Type B pancreatic cell (in vitro differentiated cells): ENCODE measurements at regions not wholly inside any gene's neighbourhood (a gene's known extent, or its start where the extent isn't known, plus 50 kb on each side); places are given as distances from the start of the nearest gene placed in this dataset.

Experiments used
- DNase-seq: peaks from one replicate; pipeline ENCODE4 v3.0.0; 2021; ENCODE audit warnings: mixed read lengths; ENCODE audit not compliant: unreplicated experiment; ENCODE audit errors: extremely low spot score
- H3K27ac Mint-ChIP-seq: 2 replicates; pipeline ENCODE4 v1.8.0; 2021; ENCODE audit warnings: mild to moderate bottlenecking, mixed read lengths
- H3K27me3 Mint-ChIP-seq: 2 replicates; pipeline ENCODE4 v1.8.0; 2021; ENCODE audit warnings: mixed read lengths
- H3K36me3 Mint-ChIP-seq: 2 replicates; pipeline ENCODE4 v1.8.0; 2021; ENCODE audit warnings: mixed read lengths
- H3K4me1 Mint-ChIP-seq: one replicate; pipeline ENCODE4 v1.8.0; 2021; ENCODE audit warnings: mixed read lengths; ENCODE audit not compliant: unreplicated experiment
- H3K4me3 Mint-ChIP-seq: 2 replicates; pipeline ENCODE4 v1.8.0; 2021; ENCODE audit warnings: mild to moderate bottlenecking, mixed read lengths
- H3K9me3 Mint-ChIP-seq: 2 replicates; pipeline ENCODE4 v1.8.0; 2021; ENCODE audit warnings: mixed read lengths
- TF ChIP-seq, protein P1 (sequence below): fragments of 200-600 bp; sonication (generic); conservative IDR thresholded peaks from 2 replicates; pipeline ENCODE4 v1.5.0; 2021; ENCODE audit warnings: antibody characterized with exemption, mild to moderate bottlenecking

GRCh38 chr1:29670752-29671151 lies 434.4 kb downstream of the PTPRU start:
- Mint-ChIP-seq H3K4me1 (peaks cover 20% of the 10 kb centered on the region), H3K27ac (no peak overlapping the region), H3K9me3 (no peaks in the 10 kb centered on the region), H3K27me3 (peaks cover 7% of the 10 kb centered on the region), H3K36me3 (no peaks in the 10 kb centered on the region), H3K4me3 (no peak overlapping the region)
- TF ChIP-seq, protein P1, sequence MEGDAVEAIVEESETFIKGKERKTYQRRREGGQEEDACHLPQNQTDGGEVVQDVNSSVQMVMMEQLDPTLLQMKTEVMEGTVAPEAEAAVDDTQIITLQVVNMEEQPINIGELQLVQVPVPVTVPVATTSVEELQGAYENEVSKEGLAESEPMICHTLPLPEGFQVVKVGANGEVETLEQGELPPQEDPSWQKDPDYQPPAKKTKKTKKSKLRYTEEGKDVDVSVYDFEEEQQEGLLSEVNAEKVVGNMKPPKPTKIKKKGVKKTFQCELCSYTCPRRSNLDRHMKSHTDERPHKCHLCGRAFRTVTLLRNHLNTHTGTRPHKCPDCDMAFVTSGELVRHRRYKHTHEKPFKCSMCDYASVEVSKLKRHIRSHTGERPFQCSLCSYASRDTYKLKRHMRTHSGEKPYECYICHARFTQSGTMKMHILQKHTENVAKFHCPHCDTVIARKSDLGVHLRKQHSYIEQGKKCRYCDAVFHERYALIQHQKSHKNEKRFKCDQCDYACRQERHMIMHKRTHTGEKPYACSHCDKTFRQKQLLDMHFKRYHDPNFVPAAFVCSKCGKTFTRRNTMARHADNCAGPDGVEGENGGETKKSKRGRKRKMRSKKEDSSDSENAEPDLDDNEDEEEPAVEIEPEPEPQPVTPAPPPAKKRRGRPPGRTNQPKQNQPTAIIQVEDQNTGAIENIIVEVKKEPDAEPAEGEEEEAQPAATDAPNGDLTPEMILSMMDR: no peak
- no peak for DNase-seq

DNA sequence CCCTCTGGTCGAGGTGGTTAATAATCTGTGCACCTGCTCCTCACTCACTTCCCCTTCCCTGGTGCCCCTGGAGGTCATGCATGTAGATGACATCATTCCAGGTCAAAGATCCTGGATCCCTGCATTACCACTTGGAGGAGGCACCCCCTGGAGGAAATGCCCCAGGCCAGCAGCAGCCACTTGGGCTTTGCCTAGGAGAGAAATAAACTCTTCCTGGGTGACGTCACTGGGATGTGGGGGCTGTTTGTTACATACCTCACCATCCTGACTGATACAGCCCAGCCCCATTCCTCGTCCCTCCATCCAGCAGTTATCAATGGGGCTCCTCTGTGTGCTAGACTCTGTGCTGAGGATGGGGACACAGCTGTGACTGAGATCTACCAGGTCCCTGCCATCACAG lies 433.6 kb downstream of the PTPRU start:
- H3K4me1 Mint-ChIP-seq: peaks cover 12% of the 10 kb centered on the region

DNA sequence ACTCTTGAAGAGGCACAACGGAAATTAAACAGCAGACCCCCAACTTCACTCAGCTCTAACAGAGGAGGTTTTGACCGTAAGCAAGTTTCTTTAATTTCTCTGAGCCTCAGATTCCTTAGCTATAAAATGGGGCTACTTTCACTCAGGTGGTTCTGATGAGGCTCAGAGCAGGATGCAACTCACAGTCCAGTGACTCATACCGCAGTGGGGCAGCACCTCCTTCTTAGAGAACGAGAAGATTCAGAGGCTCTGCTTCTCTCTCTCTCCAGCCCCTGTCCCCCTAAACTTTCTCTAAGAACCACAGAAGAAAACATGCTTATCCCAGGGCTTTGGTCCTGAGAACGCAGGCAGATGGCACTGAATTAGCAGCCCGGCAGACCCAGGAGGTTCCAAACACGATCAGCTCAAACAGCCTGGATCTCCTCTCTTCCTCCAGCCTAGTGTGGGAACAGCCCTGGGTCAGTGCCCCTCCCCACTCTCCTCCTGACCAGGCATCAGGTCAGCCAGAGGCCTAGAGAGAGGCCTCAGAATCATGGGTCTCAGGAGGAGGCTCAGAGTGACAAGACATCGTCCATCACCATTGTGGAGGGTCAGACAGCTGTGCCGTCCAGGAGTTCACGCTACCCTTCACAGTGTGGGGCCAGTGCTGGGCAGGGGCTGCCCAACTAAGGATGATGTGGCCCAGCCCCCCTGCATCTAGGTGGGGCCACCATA lies 433.0 kb downstream of the PTPRU start:
- Mint-ChIP-seq H3K27ac (no peak overlapping the region), H3K9me3 (no peaks in the 10 kb centered on the region), H3K4me3 (no peak overlapping the region), H3K36me3 (no peaks in the 10 kb centered on the region), H3K27me3 (peaks cover 9% of the 10 kb centered on the region), H3K4me1 (peaks cover 11% of the 10 kb centered on the region)
- TF ChIP-seq, protein P1: no peak
- DNase-seq: peak; percentile 57

More for the DNA sequence above, 433.6 kb downstream of the PTPRU start:
- no peaks in the 10 kb centered on the region for H3K36me3 Mint-ChIP-seq
- peak; percentile 47 for DNase-seq
- H3K9me3 Mint-ChIP-seq: no peaks in the 10 kb centered on the region
- no peak overlapping the region for H3K27ac Mint-ChIP-seq
- TF ChIP-seq, protein P1: no peak
- no peak overlapping the region for H3K4me3 Mint-ChIP-seq
- peaks cover 9% of the 10 kb centered on the region for H3K27me3 Mint-ChIP-seq

- no peaks in the 10 kb centered on the region for H3K9me3 Mint-ChIP-seq
- H3K4me1 Mint-ChIP-seq: peaks cover 11% of the 10 kb centered on the region
- TF ChIP-seq, protein P1: no peak
- H3K36me3 Mint-ChIP-seq: no peaks in the 10 kb centered on the region
- H3K27ac Mint-ChIP-seq: no peak overlapping the region
- no peak overlapping the region for H3K4me3 Mint-ChIP-seq
- no peak for DNase-seq
- peaks cover 9% of the 10 kb centered on the region for H3K27me3 Mint-ChIP-seq
These were observed 432.3 kb downstream of the PTPRU start for GRCh38 chr1:29668551-29669157.

- H3K4me1 Mint-ChIP-seq: peaks cover 11% of the 10 kb centered on the region
- H3K27me3 Mint-ChIP-seq: peaks cover 9% of the 10 kb centered on the region
- TF ChIP-seq, protein P1: no peak
- no peaks in the 10 kb centered on the region for H3K36me3 Mint-ChIP-seq
- no peak overlapping the region for H3K27ac Mint-ChIP-seq
- no peak for DNase-seq
- H3K4me3 Mint-ChIP-seq: no peak overlapping the region
- no peaks in the 10 kb centered on the region for H3K9me3 Mint-ChIP-seq
These were observed 431.6 kb downstream of the PTPRU start for GRCh38 chr1:29667951-29668350.
